Nephron (organoid): ENCODE measurements at regions not wholly inside any gene's neighbourhood (a gene's known extent, or its start where the extent isn't known, plus 50 kb on each side); places are given as distances from the start of the nearest gene placed in this dataset.
"Not testable (repeated sequence)": the region's sequence is repeated elsewhere in the genome, so short reads cannot be mapped to it uniquely, and the experiment has no call there.

Source experiments
- H3K27ac Mint-ChIP-seq, 3 experiments: 2 replicates each; pipeline ENCODE4 v1.8.0; 2020; ENCODE audit warnings: mixed read lengths in 3 of 3, mild to moderate bottlenecking in 2 of 3, moderate library complexity in 1 of 3
- H3K27me3 Mint-ChIP-seq: 2 replicates; pipeline ENCODE4 v1.8.0; 2021; ENCODE audit warnings: low read depth, mild to moderate bottlenecking, moderate library complexity, mixed read lengths
- H3K36me3 Mint-ChIP-seq: 2 replicates; pipeline ENCODE4 v1.8.0; 2020; ENCODE audit warnings: low read depth, mixed read lengths
- H3K4me1 Mint-ChIP-seq: 2 replicates; pipeline ENCODE4 v1.8.0; 2020; ENCODE audit warnings: mixed read lengths
- H3K4me3 Mint-ChIP-seq, 3 experiments: 2 replicates each; pipeline ENCODE4 v1.8.0; 2020; ENCODE audit warnings: mild to moderate bottlenecking in 3 of 3, mixed read lengths in 3 of 3, moderate library complexity in 2 of 3
- H3K9me3 Mint-ChIP-seq: 2 replicates; pipeline ENCODE4 v1.8.0; 2020; ENCODE audit warnings: mixed read lengths
- TF ChIP-seq, protein P1 (sequence below), 3 experiments: fragments of 200-600 bp; sonication (generic); IDR thresholded peaks; one replicate each; pipeline ENCODE4 v1.5.0; 2021; ENCODE audit warnings: antibody characterized with exemption in 3 of 3; ENCODE audit not compliant: unreplicated experiment in 3 of 3

GRCh38 chr13:71360041-71360440, 507.0 kb downstream of the DACH1 start:
- Mint-ChIP-seq H3K4me1 (no peaks in the 10 kb centered on the region), H3K27me3 (no peaks in the 10 kb centered on the region), H3K9me3 (no peaks in the 10 kb centered on the region), H3K36me3 (no peaks in the 10 kb centered on the region), H3K4me3 (no peak overlapping the region), H3K27ac (no peak overlapping the region)
- TF ChIP-seq, protein P1, sequence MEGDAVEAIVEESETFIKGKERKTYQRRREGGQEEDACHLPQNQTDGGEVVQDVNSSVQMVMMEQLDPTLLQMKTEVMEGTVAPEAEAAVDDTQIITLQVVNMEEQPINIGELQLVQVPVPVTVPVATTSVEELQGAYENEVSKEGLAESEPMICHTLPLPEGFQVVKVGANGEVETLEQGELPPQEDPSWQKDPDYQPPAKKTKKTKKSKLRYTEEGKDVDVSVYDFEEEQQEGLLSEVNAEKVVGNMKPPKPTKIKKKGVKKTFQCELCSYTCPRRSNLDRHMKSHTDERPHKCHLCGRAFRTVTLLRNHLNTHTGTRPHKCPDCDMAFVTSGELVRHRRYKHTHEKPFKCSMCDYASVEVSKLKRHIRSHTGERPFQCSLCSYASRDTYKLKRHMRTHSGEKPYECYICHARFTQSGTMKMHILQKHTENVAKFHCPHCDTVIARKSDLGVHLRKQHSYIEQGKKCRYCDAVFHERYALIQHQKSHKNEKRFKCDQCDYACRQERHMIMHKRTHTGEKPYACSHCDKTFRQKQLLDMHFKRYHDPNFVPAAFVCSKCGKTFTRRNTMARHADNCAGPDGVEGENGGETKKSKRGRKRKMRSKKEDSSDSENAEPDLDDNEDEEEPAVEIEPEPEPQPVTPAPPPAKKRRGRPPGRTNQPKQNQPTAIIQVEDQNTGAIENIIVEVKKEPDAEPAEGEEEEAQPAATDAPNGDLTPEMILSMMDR (IDR thresholded peaks at IDR 0.05; ENCODE audit: unreplicated experiment in 3 of 3) = no peak

- Mint-ChIP-seq H3K4me3 (no peak overlapping the region), H3K36me3 (no peaks in the 10 kb centered on the region)
These were observed 507.4 kb downstream of the DACH1 start for GRCh38 chr13:71359641-71360040.

GRCh38 chr13:71358218-71358617, 508.8 kb downstream of the DACH1 start:
- H3K4me1 Mint-ChIP-seq = no peaks in the 10 kb centered on the region
- no peak overlapping the region for H3K4me3 Mint-ChIP-seq
- no peaks in the 10 kb centered on the region for H3K27me3 Mint-ChIP-seq
- H3K9me3 Mint-ChIP-seq = no peaks in the 10 kb centered on the region
- no peaks in the 10 kb centered on the region for H3K36me3 Mint-ChIP-seq
- TF ChIP-seq, protein P1 (IDR thresholded peaks at IDR 0.05; ENCODE audit: unreplicated experiment in 3 of 3) = no peak
- no peak overlapping the region for H3K27ac Mint-ChIP-seq

More at GRCh38 chr13:71359641-71360040, 507.4 kb downstream of the DACH1 start:
- TF ChIP-seq, protein P1 (IDR thresholded peaks at IDR 0.05; ENCODE audit: unreplicated experiment in 3 of 3) = no peak
- no peaks in the 10 kb centered on the region for H3K9me3 Mint-ChIP-seq
- H3K27ac Mint-ChIP-seq = no peak overlapping the region
- no peaks in the 10 kb centered on the region for H3K27me3 Mint-ChIP-seq
- H3K4me1 Mint-ChIP-seq = no peaks in the 10 kb centered on the region

GRCh38 chr13:71355010-71355409, 512.0 kb downstream of the DACH1 start:
- Mint-ChIP-seq H3K9me3 (no peaks in the 10 kb centered on the region), H3K27me3 (no peaks in the 10 kb centered on the region), H3K36me3 (no peaks in the 10 kb centered on the region), H3K4me3 (no peak overlapping the region), H3K4me1 (no peaks in the 10 kb centered on the region), H3K27ac (no peak overlapping the region)
- TF ChIP-seq, protein P1 (IDR thresholded peaks at IDR 0.05; ENCODE audit: unreplicated experiment in 3 of 3) = no peak

- no peak overlapping the region for H3K4me3 Mint-ChIP-seq
- TF ChIP-seq, protein P1 (IDR thresholded peaks at IDR 0.05; ENCODE audit: unreplicated experiment in 3 of 3) = no peak
- H3K27ac Mint-ChIP-seq = no peak overlapping the region
- H3K4me1 Mint-ChIP-seq = no peaks in the 10 kb centered on the region
- no peaks in the 10 kb centered on the region for H3K27me3 Mint-ChIP-seq
- H3K36me3 Mint-ChIP-seq = no peaks in the 10 kb centered on the region
- peaks cover 6% of the 10 kb centered on the region for H3K9me3 Mint-ChIP-seq
These were observed 516.1 kb downstream of the DACH1 start for GRCh38 chr13:71350886-71351285.

GRCh38 chr13:71345856-71346255, 521.1 kb downstream of the DACH1 start:
- H3K9me3 Mint-ChIP-seq, H3K27ac Mint-ChIP-seq, H3K36me3 Mint-ChIP-seq, H3K4me1 Mint-ChIP-seq, H3K27me3 Mint-ChIP-seq, H3K4me3 Mint-ChIP-seq: not testable (repeated sequence)
